Peyer's patch (tissue), 4 donors: ENCODE measurements at regions not wholly inside any gene's neighbourhood (a gene's known extent, or its start where the extent isn't known, plus 50 kb on each side); places are given as distances from the start of the nearest gene placed in this dataset.

Source experiments
- CTCF ChIP-seq, 6 experiments: fragments of 450-650 bp in 4 of 6; fragments of 200-600 bp in 2 of 6; sonication (generic) in 1 of 6; IDR thresholded peaks; one replicate each; pipeline ENCODE4 v1.5.1; 2017 to 2019; ENCODE audit warnings: antibody characterized with exemption in 6 of 6, mild to moderate bottlenecking in 3 of 6, moderate library complexity in 1 of 6
- POLR2A ChIP-seq, 2 donors: fragments of 450-650 bp; IDR thresholded peaks; one replicate each; pipeline ENCODE4 v1.5.1; 2017; ENCODE audit warnings: antibody characterized with exemption in 2 of 2, mild to moderate bottlenecking in 2 of 2, moderate library complexity in 2 of 2

GRCh38 chr1:88318740-88319139 lies 365.3 kb upstream of the PKN2 start:
- TF ChIP-seq POLR2A (IDR thresholded peaks at IDR 0.05): no peak
- no peak for TF ChIP-seq CTCF (IDR thresholded peaks at IDR 0.05)
